ENCODE measurements at regions not wholly inside any gene's neighbourhood (a gene's known extent, or its start where the extent isn't known, plus 50 kb on each side); places are given as distances from the start of the nearest gene placed in this dataset.

DNA sequence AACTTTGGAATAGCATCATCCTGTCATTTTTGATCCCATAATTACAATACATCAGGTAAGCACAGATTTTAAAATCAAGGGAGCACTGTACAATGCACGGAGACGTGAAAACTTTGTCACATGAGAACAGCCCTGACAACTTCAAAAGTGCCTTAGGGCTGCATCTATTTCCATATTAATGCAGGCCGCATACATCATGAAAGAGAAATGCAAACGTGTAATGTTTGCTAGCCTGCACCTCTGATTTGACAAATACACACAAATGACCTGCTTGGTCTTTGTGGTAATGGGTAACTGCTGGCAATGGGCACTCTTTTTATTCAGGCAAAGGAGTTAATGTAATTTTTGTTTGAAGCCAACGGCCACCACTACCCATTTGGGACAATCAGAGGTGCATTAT is 202.0 kb upstream of the EPHA4 start:
- Histone ChIP-seq H3K27ac (no peak overlapping the region), H3K4me3 (no peak overlapping the region)
- TF ChIP-seq, protein P1, sequence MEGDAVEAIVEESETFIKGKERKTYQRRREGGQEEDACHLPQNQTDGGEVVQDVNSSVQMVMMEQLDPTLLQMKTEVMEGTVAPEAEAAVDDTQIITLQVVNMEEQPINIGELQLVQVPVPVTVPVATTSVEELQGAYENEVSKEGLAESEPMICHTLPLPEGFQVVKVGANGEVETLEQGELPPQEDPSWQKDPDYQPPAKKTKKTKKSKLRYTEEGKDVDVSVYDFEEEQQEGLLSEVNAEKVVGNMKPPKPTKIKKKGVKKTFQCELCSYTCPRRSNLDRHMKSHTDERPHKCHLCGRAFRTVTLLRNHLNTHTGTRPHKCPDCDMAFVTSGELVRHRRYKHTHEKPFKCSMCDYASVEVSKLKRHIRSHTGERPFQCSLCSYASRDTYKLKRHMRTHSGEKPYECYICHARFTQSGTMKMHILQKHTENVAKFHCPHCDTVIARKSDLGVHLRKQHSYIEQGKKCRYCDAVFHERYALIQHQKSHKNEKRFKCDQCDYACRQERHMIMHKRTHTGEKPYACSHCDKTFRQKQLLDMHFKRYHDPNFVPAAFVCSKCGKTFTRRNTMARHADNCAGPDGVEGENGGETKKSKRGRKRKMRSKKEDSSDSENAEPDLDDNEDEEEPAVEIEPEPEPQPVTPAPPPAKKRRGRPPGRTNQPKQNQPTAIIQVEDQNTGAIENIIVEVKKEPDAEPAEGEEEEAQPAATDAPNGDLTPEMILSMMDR (IDR thresholded peaks at IDR 0.05): no peak
- no peak for DNase-seq (ENCODE audit: low spot score)

DNA sequence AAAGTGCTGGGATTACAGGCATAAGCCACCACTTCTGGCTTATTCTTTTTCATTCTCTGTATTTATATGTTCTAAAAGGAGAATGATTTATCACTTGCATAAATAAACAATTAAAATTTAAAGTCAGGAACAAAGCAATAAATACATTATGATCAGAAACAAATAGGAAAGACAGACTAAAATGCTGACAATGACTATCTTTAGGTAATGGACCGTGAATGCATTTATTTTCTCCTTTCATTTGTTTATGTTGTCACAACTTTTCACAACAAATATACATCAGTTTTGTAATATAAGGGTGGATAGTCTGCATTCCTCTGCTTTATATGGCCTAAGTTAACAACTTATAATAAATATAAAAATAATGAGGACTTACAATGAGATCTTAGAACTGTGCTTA is 199.2 kb upstream of the EPHA4 start:
- DNase-seq (ENCODE audit: low spot score): no peak
- TF ChIP-seq, protein P1 (IDR thresholded peaks at IDR 0.05): no peak
- H3K4me3 ChIP-seq: no peak overlapping the region
- H3K27ac ChIP-seq: no peak overlapping the region

DNA sequence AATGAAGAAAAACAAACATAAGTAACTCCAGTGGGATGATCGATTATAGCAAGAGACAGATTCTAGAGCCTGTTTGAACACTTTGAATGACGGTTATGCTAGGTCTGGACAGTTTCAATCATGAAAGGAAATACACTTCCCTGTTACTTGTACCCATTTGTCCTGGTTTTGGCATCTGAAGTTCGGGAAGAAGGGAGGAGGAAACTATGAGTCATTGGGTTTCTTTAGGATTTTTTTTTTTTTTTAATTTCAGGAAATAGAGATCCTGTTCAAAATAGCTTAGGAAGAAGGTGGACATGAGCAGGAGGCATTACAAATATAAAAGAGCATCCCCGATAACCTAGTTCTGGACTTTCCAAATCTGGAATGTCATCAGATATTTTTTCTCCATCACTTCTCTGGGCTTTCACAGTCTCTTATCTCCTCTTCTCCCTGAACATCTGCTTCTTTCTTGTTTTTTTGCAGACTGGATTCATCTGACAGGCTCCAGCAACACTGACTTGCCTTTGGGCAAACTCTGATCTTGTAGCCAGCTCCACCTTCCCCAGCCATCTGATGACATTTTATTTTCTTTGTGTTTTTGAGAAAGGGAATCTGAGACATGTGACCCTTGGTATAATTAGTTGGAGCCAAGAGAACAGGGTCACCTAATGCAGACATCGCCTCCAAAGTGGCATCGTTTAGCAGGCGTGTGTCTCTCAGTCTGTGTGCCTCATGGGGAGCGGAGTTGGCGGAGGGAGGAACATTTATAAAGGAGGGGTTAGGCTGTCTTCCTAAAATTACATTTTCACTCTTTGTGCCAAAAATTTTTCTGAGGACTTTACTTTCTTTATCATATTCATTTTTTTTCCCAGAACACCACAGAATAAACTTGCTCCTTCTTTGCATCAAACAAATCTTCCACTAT is 195.3 kb upstream of the EPHA4 start:
- H3K4me3 ChIP-seq: no peak overlapping the region
- DNase-seq (ENCODE audit: low spot score): no peak
- no peak overlapping the region for H3K27ac ChIP-seq
- TF ChIP-seq, protein P1 (IDR thresholded peaks at IDR 0.05): no peak

DNA sequence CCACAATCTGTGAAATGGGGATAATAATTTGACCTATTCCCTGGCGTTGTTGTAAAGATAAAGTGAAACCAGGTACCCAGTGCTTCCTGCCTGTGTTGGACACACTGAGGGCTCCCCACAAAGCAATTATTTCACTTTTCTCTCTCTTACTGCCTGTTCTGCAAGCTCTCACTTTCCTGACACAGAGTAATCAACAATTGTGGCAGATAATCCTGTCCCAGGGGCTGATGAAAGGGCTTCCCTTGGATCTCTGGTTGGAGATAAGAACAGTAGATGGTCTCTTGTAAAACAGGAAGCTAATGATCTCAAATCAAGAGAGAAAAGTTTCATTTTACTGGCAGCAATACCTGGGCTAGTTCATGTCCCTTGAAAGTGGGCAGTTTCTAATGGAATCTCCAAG is 190.4 kb upstream of the EPHA4 start:
- no peak overlapping the region for H3K27ac ChIP-seq
- DNase-seq (ENCODE audit: low spot score): no peak
- H3K4me3 ChIP-seq: no peak overlapping the region
- TF ChIP-seq, protein P1 (IDR thresholded peaks at IDR 0.05): no peak

DNA sequence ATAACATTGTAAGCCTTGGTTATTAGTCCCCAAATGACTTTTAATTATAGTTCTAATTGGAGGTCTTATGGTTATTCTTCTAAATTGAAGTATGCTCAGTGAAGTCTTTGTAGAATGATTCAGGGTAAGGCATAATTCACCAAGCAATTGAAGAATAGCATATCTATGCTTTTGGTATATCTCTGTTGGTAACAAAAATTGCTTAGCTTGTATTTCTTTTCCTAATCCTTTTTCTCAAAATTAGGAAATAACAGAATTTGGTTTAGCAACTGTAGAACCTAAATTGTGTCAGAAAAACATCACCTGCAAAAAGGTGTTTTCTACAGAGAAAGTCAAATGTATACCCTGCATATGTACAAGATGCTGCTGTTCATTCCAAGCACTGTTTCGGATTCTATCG is 189.2 kb upstream of the EPHA4 start:
- Histone ChIP-seq H3K4me3 (no peak overlapping the region), H3K27ac (no peak overlapping the region)
- DNase-seq (ENCODE audit: low spot score): no peak
- TF ChIP-seq, protein P1 (IDR thresholded peaks at IDR 0.05): no peak

DNA sequence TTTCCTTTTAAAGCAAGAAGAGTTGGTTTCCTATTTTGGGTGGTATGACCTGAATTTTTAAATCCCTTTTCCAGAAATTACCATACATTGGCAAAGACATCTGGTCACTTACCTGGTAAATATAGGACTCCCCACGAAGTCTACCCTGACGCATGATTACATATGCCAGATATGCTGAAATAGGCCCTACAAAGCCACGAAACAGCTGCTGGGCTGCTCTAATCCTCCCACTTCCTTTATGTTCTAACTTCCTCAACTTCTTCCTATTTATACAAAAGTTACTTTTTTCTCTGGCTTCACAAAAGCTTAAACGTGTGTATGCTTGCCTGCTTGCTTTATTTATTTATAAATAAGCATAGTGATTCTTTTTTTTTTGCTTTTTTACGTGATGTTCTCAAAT is 186.0 kb upstream of the EPHA4 start:
- Histone ChIP-seq H3K4me3 (no peak overlapping the region), H3K27ac (no peak overlapping the region)
- DNase-seq (ENCODE audit: low spot score): no peak
- TF ChIP-seq, protein P1 (IDR thresholded peaks at IDR 0.05): no peak

DNA sequence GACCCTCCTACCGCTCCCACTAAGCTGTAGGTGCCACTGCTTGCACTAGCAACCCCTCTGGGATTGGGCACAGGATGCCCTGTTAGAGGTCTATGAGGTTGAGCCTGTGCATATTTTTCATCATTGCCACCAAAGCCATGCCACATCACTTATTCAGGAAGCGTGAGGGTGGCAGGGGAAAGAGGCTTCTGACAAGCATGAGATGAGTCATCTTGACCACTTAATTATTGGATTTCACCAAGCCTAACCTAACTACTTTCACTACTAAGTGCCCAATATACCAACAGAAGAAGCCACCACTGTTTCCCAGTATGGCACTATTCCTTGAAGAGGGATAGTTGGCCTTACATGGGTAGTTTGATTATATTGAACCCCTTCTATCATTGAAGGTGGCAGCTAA is 181.3 kb upstream of the EPHA4 start:
- no peak for DNase-seq (ENCODE audit: low spot score)
- H3K4me3 ChIP-seq: no peak overlapping the region
- TF ChIP-seq, protein P1 (IDR thresholded peaks at IDR 0.05): no peak
- no peak overlapping the region for H3K27ac ChIP-seq

Data from coronary artery (tissue), 2 donors.